NT2/D1 (cell line): ENCODE measurements at regions not wholly inside any gene's neighbourhood (a gene's known extent, or its start where the extent isn't known, plus 50 kb on each side); places are given as distances from the start of the nearest gene placed in this dataset.

Source experiments
- YY1 ChIP-seq: IDR thresholded peaks from 2 replicates; pipeline ENCODE4 v1.6.1; 2011; ENCODE audit not compliant: insufficient read length, insufficient read depth
- ZNF274 ChIP-seq: IDR thresholded peaks from 2 replicates; pipeline ENCODE4 v1.6.1; 2011; ENCODE audit warnings: mild to moderate bottlenecking, low read depth, low read length

GRCh38 chr3:165522386-165522785 is 314.8 kb downstream of the BCHE start:
- TF ChIP-seq YY1: no peak
- TF ChIP-seq ZNF274: no peak
